ENCODE measurements at regions not wholly inside any gene's neighbourhood (a gene's known extent, or its start where the extent isn't known, plus 50 kb on each side); places are given as distances from the start of the nearest gene placed in this dataset.

- TF ChIP-seq CTCF (IDR thresholded peaks at IDR 0.05): no peak
- TF ChIP-seq POLR2A (IDR thresholded peaks at IDR 0.05): no peak
Observed at GRCh38 chr9:106177216-106177615, 482.9 kb downstream of the TMEM38B start.
